DOHH2 (cell line): ENCODE measurements at regions not wholly inside any gene's neighbourhood (a gene's known extent, or its start where the extent isn't known, plus 50 kb on each side); places are given as distances from the start of the nearest gene placed in this dataset.

Experiments used
- H3F3A ChIP-seq: fragments of 200-600 bp; sonication (generic), shearing (Covaris generic); 2 replicates; pipeline ENCODE4 v1.6.0; 2016; ENCODE audit warnings: antibody characterized with exemption, mild to moderate bottlenecking; ENCODE audit not compliant: control insufficient read depth, insufficient read depth
- H3K27ac ChIP-seq: fragments of 200-600 bp; sonication (generic); 2 replicates; pipeline ENCODE4 v1.5.1; 2014; ENCODE audit warnings: low read depth, mild to moderate bottlenecking, low read length, moderate library complexity
- H3K27me3 ChIP-seq: fragments of 200-600 bp; sonication (generic); 2 replicates; pipeline ENCODE4 v1.6.1; 2014; ENCODE audit warnings: mild to moderate bottlenecking, low read length, mixed read lengths; ENCODE audit not compliant: control insufficient read depth
- H3K36me3 ChIP-seq: fragments of 200-600 bp; sonication (generic); 2 replicates; pipeline ENCODE4 v1.6.1; 2014; ENCODE audit warnings: mild to moderate bottlenecking, low read length, moderate library complexity, mixed read lengths; ENCODE audit not compliant: control insufficient read depth
- H3K4me1 ChIP-seq: fragments of 200-600 bp; sonication (generic); 2 replicates; pipeline ENCODE4 v1.6.1; 2014; ENCODE audit warnings: mild to moderate bottlenecking, low read length, mixed read lengths; ENCODE audit not compliant: control insufficient read depth
- H3K4me2 ChIP-seq: fragments of 200-600 bp; sonication (generic); 2 replicates; pipeline ENCODE4 v1.6.0; 2014; ENCODE audit warnings: mild to moderate bottlenecking, low read length, moderate library complexity
- H3K4me3 ChIP-seq: fragments of 200-600 bp; sonication (generic); 2 replicates; pipeline ENCODE4 v1.5.1; 2014; ENCODE audit warnings: mild to moderate bottlenecking, low read length, mixed read lengths
- H3K79me2 ChIP-seq: fragments of 200-600 bp; sonication (generic); 2 replicates; pipeline ENCODE4 v1.6.1; 2014; ENCODE audit warnings: mild to moderate bottlenecking, low read length, mixed read lengths; ENCODE audit not compliant: control insufficient read depth
- H3K9me2 ChIP-seq: fragments of 200-600 bp; sonication (generic); replicated peaks from 2 replicates; pipeline ENCODE4 v1.6.1; 2014; ENCODE audit warnings: mild to moderate bottlenecking, low read length, mixed read lengths; ENCODE audit not compliant: control insufficient read depth
- H3K9me3 ChIP-seq: fragments of 200-600 bp; sonication (generic); 2 replicates; pipeline ENCODE4 v1.6.1; 2014; ENCODE audit warnings: antibody characterized with exemption, low read length, mixed read lengths; ENCODE audit not compliant: control insufficient read depth, insufficient read depth
- H4K20me1 ChIP-seq: fragments of 200-600 bp; sonication (generic); 2 replicates; pipeline ENCODE4 v1.6.0; 2014; ENCODE audit warnings: low read depth, mild to moderate bottlenecking, antibody characterized with exemption, low read length, moderate library complexity; ENCODE audit not compliant: control insufficient read depth, insufficient read depth
- EZH2phosphoT487 ChIP-seq: fragments of 200-600 bp; sonication (generic); IDR thresholded peaks from 2 replicates; pipeline ENCODE4 v1.6.1; 2017; ENCODE audit warnings: borderline replicate concordance, mild to moderate bottlenecking, antibody characterized with exemption, low read length, moderate library complexity, mixed read lengths
- TF ChIP-seq, protein P1 (sequence below): fragments of 200-600 bp; sonication (generic); IDR thresholded peaks from one replicate; pipeline ENCODE4 v1.5.1; 2014; ENCODE audit warnings: antibody characterized with exemption, mild to moderate bottlenecking, low read depth, low read length; ENCODE audit not compliant: poor library complexity, severe bottlenecking

DNA sequence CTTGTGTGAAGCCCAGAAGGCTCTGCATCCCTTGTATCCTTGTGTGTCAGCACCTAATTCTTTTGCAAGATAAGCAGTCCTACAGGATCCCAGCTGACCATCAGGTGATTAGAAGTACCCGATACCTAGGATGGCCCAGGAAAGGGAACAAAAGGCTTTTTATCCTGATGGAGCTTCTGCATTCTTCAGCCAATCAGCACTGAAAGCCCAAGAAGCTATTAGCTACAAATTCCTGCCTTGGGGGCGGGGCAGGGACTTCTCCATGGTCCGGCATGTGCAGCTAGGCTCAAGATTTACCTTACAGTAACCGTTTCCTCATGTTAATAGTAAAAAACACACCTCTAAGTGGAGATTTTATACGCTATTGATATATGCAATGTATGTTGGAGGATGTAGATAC is 264.6 kb upstream of the THUMPD2 start:
- no peak overlapping the region for H3K4me2 ChIP-seq
- H3K79me2 ChIP-seq = no peaks in the 10 kb centered on the region
- no peak overlapping the region for H3K4me3 ChIP-seq
- TF ChIP-seq EZH2phosphoT487 = no peak
- TF ChIP-seq, protein P1, sequence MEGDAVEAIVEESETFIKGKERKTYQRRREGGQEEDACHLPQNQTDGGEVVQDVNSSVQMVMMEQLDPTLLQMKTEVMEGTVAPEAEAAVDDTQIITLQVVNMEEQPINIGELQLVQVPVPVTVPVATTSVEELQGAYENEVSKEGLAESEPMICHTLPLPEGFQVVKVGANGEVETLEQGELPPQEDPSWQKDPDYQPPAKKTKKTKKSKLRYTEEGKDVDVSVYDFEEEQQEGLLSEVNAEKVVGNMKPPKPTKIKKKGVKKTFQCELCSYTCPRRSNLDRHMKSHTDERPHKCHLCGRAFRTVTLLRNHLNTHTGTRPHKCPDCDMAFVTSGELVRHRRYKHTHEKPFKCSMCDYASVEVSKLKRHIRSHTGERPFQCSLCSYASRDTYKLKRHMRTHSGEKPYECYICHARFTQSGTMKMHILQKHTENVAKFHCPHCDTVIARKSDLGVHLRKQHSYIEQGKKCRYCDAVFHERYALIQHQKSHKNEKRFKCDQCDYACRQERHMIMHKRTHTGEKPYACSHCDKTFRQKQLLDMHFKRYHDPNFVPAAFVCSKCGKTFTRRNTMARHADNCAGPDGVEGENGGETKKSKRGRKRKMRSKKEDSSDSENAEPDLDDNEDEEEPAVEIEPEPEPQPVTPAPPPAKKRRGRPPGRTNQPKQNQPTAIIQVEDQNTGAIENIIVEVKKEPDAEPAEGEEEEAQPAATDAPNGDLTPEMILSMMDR = no peak
- H3K27ac ChIP-seq = no peak overlapping the region
- H3K9me3 ChIP-seq = no peaks in the 10 kb centered on the region
- no peaks in the 10 kb centered on the region for H3K27me3 ChIP-seq
- no peaks in the 10 kb centered on the region for H3F3A ChIP-seq
- no peaks in the 10 kb centered on the region for H3K36me3 ChIP-seq
- peaks cover 4% of the 10 kb centered on the region for H3K4me1 ChIP-seq
- H4K20me1 ChIP-seq = no peaks in the 10 kb centered on the region
- no peaks in the 10 kb centered on the region for H3K9me2 ChIP-seq

DNA sequence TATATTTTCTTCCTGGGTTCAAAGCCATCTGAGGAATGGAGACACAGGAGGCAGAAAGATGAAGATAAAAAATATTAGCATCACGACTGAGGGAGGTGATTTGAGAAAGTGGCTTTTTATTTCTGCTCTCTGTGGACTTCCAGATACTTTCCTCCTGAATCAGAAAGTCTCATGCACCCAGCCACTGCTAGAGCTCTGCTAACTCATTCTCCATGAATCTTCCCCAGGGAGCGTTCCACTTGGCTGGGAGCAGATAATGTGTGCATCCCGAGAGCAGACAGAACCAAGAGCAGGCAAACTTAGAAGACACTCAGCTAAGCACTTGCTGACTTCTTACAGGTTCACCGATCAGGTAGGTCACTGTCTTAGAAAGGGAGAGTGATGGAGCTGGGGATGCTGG is 264.1 kb upstream of the THUMPD2 start:
- Histone ChIP-seq H3K9me2 (no peaks in the 10 kb centered on the region), H3K36me3 (no peaks in the 10 kb centered on the region), H4K20me1 (no peaks in the 10 kb centered on the region), H3F3A (no peaks in the 10 kb centered on the region), H3K27me3 (no peaks in the 10 kb centered on the region), H3K79me2 (no peaks in the 10 kb centered on the region), H3K27ac (no peak overlapping the region), H3K9me3 (no peaks in the 10 kb centered on the region), H3K4me1 (peaks cover 4% of the 10 kb centered on the region), H3K4me3 (no peak overlapping the region), H3K4me2 (no peak overlapping the region)
- TF ChIP-seq EZH2phosphoT487 = no peak
- TF ChIP-seq, protein P1 = no peak

DNA sequence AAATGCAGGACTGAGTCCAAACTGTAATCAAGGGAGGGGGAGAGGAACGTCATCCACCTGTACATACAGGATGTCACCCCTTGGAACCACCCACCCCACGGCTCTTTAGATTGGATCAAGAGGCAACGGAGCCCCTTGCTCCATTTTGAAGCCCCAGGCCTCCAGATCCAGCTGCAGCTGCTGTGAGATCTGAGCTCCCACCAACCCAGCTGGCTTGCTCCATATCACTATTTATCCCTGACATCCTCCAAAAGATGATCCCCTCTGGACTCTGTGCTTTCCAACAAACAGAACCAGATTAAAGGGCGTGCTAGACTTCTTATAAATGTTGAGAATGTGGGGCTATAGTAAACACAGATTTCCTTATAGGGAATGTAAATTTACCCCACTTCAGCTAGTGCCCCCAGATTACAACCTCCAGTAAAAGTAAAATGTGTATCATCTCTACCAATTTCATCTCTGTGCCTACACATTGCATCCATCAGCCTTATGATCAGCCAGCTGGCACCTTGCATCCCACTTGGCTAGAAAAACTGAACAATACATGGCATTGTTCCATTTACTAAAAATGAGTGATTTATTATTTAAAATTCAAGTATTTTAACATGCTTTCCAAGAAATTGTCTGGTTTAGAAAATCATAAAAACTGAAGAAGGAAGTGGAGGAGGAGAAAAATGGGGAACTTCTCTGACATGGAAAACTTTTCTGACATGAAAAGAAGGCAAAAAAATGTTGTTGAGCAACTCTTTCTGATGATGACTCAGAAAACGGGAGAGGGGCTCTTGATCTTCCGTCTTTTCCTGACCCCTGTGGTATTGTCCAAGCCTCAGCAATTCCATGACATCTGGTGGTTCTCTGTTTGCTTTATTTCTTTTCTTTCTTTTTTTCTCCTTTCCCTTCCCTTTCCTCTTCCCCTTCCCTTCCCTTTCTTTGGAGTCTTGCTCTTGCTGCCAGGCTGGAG is 262.6 kb upstream of the THUMPD2 start:
- Histone ChIP-seq H3K4me2 (no peak overlapping the region), H3K27ac (no peak overlapping the region), H3K4me3 (no peak overlapping the region), H3K79me2 (no peaks in the 10 kb centered on the region), H3F3A (no peaks in the 10 kb centered on the region), H3K9me3 (no peaks in the 10 kb centered on the region), H4K20me1 (no peaks in the 10 kb centered on the region), H3K4me1 (peaks cover 18% of the 10 kb centered on the region), H3K36me3 (no peaks in the 10 kb centered on the region), H3K27me3 (no peaks in the 10 kb centered on the region), H3K9me2 (no peaks in the 10 kb centered on the region)
- TF ChIP-seq EZH2phosphoT487 = no peak
- TF ChIP-seq, protein P1 = no peak
